GM19455 (cell line): ENCODE measurements at regions not wholly inside any gene's neighbourhood (a gene's known extent, or its start where the extent isn't known, plus 50 kb on each side); places are given as distances from the start of the nearest gene placed in this dataset.

ENCODE experiments used
- ATAC-seq: cut with Tn5 transposase; IDR thresholded peaks from one replicate; pipeline ENCODE4 v1.9.1; 2021; ENCODE audit not compliant: unreplicated experiment

DNA sequence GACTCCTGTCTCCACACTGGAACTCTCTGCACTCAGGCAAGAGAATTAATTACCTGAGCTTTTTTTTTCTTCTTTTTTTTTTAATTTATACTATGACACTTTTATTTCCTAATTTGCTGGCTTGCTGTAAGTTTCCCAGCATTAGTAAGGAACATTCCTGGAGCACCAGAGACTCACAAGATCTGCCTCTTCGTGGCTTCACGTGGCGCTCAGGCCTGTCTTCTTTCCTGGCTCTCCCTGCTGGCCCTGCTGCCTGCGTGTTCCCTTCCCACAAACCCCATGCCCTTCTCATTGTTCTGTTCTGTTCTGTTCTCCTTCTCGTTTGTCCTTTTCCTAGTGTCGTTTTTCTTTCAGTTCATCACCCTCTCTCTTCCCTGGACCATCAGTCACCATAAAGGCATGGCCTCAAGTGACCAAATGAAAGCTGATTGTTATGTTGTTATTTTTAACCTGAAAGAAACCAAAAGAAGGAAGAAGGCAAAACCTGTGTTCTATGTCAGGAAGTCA, 591.6 kb upstream of the PFKP start:
- no peak for ATAC-seq

DNA sequence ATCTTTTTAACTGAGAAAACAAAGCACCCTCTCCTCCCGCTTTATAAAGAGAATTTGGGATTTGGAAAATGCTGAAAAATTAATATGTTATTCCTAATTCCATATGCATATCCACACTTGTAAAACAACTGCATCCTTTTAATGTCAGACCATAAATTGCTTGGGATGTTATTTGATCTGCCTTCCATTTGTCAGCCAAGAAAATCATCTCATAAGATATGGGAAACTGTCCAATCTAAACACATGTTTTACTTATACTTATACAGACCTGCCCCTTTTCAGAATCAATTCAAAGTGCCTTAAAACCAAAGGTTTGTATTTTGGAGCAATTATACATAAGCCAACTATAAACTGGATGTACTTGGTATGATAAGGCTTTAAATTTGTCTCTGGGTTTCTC, 595.5 kb upstream of the PFKP start:
- ATAC-seq: no peak

DNA sequence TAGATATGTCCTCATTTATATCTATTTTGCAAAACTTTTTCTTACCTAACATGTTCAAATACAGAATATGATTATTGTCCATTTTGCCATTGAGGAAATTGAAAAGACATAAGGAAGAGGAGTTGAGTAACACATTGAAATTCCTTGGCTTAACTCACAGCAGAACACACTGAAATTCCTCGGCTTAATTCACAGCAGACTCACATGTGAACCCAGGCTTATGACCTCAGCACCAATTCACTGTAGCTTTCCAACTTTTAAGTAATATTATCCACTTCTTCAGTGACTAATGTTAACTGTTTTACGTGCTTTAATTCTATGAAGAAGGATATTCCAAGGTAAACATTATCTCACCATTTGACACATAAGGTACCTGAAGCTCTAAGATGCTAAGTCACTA, 597.5 kb upstream of the PFKP start:
- ATAC-seq: no peak

DNA sequence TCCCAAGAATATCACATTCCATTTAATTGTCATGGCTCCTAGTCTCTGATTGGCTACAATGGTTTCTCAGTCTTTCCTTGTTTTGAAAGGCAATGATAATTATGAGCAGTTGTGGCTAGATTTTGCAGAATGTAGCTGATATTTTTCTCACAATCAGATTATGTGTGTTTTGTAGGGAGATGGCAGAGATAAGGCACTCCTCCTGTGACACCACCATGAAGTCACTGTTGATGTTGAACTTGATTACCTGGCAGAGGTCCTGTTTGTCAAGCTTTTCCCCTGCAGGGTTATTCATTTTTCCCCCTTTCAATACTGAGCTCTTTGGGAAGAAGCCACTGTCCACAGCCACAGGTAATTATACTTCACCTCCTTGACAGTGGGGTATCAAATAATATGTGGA, 602.9 kb upstream of the PFKP start:
- no peak for ATAC-seq

DNA sequence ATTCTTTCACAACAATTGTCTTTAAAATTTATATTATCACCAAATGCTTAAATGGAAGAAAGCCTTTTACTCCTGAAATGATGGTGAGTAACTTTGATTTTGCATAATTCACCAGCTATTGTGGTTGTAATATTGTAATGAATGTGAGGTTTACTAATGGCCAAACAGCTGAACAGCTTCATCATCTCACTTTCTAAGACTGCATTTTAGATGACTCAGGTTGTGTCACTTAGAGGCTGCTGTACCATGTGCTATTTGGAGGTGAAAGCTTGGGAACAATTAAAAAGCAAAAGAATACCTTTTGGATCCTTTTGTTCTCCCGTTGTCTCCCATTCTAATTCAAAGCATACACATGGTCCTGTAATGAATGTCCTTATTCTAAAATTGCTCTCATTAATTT, 604.0 kb upstream of the PFKP start:
- no peak for ATAC-seq

DNA sequence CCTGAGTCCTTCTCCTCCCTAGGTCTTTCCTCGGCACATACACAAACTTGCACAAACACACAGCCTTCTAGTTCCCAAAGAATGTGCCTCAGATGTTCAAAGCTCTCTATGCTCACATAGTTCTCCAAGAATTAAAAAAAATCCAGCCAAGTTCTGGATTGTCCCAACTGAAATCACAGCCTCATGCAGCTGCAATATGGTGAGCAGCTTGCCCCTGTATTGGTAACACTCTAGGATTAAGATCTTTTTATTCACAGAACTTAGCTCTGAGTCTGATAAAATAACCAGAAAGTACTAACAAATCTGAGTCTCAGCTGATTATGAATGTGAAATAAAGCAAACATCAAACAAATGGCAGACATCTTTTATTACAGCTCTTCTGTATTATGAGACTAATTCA, 604.8 kb upstream of the PFKP start:
- ATAC-seq: no peak

DNA sequence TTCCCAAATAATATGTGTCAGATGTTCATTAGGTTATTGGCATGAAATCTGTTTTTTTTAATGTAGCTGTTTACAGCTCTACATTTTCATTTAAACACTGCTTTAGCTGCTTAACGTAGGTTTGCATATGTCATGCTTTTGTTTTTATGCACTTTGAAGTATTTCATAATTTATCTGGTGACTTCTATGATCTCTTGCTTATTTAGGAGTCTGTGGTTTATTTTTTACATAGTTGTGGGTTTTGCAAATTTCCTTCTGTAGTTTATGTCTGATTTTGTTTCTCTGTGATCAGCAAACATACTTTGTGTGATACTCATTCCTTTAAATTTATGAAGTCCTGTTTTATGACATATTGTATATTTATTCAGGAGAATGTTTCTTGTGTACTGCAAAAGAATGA, 606.5 kb upstream of the PFKP start:
- no peak for ATAC-seq

DNA sequence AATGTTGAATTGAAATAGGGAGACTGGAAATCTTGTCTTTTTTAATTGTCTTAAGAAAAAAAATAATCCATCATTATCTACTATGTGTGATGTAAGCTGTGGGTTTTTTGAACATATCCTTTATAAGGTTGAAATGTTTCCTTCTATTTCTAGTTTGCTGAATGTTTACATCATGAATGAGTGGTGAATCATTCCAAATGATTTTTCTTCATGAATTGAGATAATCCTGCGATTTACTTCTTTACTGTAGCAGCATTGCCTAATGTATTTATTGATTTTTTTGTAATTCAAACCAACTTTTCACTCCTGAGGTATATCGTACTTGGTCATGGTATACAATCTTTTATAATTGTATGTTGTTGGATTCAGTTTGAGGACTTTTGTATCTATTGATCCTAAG, 607.6 kb upstream of the PFKP start:
- ATAC-seq: no peak

DNA sequence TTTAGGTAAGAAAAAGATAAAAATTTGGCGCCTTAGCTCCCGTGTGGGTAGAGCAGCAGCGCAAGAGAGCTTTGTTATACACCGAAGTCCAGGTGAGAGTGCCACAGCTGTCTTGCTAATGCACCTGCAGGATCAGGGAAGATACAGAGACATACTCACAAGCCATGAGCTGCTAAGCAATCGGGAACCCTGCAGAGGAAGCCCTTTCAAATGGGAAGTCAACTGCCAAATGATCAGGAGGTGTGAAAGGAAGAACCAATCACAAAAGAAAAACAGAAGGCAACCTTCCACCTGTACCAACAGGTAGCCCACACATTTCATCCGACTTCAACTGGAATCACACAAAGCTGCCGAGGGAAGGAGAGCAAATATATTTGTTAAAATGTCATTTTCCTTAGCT, 610.5 kb upstream of the PFKP start:
- ATAC-seq: no peak

DNA sequence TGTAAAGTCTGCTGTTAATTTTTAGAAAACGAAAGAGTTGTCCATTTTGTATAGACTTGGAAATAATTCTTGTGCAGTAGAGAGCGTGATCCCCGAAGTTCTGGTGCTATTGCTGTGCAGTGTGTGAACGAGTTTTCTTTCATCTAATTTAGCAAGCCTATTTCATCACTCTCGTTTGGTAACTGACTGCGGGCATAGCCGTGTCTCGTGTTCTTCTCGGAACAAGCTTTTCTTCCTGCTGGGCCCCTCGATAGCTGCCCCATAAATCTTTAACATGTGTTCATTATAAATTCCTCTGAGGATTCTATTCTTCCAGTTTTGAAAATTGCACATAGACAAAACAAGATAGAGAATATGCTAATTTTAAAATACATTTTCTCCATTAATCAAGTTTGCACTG, 622.0 kb upstream of the PFKP start:
- ATAC-seq: no peak

DNA sequence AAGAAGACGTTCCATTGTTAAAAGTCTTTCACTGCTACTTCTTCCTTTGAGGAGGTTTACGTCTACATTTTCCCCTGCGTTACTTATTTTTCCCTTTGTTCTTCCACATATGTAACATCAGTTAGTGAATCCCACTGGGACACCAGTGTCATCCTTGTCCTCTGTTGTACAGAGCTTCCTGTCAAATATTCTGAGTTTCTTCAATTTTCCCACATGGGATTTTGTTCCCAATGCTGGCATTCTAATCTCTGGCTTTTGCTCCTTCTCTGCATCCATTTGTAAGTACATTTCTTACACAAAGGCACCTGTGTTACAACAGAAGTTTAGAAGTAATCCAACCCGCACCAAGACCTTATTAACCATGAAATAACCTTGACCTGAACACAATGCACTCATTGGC, 627.4 kb upstream of the PFKP start:
- ATAC-seq: no peak

DNA sequence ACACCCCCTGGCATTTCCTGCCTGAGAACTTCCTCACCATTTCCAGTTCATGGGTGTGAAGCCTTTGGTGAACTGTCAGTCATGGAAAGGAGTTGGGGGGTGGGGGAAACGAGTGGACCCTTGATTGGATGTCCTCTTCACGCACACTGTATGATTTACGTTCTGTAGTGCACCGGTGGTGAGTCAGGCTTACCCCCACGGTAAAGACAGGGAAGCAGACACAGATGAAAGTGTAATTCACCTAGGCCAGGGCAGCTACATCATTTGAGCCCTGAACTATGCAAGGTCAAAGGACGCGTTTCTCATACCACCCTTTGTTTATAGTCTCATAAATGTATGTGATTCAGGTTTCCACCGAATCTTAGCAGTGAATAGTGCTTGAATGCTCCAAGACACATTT, 628.3 kb upstream of the PFKP start:
- no peak for ATAC-seq

DNA sequence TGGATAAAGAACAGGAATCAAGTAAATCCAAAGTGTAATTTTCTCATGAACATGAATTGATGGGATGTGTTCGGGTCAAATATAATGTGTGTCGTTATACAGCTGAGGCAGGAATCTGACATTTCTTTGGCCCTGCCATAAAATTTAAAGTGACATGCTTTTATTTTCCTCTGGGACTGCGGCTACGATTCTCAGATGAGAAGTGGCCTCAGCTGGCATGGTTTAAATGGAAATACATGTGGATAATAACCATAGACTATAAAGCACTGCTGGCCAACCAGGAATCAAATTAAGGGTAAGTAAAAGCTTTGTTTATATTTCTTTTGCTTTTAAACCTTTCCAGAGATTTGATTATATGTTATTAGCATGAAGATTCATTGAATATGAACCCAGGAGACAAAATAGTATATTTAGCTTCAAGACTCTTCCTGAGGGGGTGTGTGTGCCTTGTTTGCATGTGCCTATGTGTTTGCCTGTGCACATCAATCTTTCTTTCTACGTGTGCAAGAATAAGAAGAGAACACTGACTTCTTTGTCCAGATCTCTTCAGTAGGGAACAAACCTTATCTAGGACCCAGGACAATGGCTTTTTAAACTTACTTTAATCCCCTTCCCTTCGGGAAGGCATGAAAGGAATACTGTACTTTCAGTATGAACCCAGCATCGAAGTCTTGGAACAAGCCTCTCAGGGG, 629.0 kb upstream of the PFKP start:
- no peak for ATAC-seq

DNA sequence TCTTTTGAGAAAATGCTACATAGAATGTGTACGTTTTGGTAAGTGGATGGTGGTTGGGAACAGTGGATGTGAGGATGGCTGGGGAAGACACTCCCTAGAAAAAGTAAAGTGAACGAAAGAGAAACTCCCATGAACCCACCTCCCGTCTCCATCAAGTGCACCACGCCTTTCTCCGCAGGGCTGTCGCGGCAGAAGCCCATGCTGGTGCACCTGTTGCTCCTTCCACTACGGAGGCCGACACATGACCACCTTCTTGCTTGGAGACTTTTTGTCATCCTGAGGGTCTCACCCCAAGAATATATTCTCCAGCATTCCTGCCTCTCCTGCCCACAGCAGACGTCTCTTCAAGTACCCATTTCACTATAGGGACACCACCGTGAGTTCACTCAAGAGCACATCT, 630.4 kb upstream of the PFKP start:
- no peak for ATAC-seq

DNA sequence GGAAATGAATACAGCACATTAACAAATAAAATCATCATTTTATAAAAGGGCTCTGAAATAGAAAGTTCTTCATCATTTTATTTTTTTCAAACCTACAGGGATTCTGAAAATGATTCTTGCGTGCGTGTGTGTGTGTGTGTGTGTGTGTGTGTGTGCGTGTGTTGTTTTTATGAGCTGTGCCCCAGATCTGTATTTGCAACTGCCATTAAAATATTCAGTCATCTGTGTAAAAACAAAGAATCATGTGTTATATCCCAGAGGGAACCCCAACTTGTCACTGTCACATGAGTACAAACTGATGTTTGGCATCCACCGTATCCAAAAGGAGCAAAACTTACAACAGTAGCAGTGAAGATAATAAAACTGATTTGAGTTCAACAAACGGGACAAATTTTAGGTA, 635.4 kb upstream of the PFKP start:
- no peak for ATAC-seq

DNA sequence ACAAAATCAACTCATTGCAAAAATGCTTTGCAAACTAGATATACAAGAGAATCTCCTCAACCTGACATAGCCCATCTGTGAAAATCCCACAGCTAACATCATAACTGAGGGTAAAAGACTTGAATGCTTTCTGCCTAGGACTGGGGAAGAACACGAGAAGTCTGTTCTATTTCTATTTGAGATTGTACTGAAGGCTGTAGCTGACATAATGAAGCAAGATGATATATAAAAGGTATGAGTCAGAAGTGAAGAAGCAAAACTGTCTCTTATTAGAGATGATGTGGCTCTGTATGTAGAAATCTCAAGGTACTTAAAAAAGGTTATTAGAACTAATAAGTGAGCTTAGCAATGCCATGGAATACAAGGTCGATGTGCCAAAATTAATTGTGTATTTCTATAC, 639.9 kb upstream of the PFKP start:
- no peak for ATAC-seq

DNA sequence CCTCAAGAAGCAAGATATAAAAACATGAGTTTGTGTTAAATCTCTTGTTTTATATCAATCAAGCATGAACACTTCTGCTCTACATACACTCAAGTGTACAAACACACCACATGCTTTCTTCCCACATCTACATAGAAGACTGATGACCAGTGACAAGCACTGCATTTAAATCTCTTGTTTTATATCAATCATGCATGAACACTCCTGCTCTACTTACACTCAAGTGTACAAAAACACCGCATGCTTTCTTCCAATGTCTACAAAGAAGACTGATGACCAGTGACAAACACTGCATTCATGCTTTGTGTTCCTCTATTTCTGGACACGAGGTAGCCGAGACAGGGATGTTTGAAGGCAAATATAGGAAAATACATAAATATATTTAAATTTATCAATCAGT, 642.0 kb upstream of the PFKP start:
- no peak for ATAC-seq

DNA sequence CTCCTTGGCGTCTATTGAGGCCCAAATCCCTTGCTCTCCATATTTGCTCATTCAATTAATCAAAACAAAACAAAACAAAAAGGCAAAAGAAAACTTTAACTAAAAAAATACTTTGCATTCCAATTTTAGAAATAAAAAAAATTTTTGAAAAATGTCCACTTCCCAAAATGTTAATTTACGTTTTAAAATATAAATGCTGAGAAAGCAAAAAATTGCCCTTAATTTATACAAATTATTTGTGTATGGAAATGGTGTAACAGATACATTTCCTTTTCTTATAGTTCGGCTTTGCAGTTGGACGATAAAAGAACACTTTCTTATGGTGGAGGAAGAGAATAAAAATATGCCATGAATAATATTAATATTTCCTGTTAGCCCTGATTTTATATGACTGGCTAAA, 652.8 kb upstream of the PFKP start:
- ATAC-seq: no peak

DNA sequence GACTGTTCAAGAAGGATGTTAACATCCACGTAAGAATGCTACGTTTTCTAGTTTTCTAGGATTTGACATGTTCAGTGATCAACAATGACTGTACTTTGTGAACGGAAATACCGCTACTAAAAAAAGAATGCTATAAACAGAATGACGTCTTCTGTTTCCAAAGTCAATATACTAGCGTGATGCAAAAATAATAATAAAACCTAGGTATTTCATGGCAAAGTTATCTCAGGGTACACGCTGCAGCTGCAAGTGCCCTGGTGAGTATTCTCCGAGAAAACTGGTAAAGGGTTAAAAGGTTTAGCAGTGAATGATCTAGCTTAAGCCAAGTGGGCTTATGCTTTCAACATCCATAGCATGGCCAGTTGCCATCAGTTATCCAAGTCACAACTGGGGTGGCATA, 653.3 kb upstream of the PFKP start:
- ATAC-seq: no peak

DNA sequence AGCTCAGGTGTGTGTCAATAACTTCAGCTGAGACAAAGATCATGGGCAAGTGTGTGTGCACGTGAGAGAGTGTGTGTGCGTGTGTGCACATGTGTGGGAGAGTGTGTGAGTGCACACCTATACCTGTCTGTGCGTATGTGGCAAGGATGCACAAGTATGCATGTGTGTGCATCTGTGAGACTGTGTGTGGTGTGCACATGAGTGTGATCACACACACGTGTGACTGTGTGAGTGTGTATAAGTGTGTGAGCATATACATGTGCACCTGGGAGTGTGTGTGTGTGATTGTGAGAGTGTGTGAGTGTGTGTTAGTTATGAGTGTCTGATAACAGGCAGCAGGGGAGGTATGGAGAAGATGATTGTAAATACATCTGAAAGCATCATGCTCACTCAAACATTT, 657.3 kb upstream of the PFKP start:
- no peak for ATAC-seq

DNA sequence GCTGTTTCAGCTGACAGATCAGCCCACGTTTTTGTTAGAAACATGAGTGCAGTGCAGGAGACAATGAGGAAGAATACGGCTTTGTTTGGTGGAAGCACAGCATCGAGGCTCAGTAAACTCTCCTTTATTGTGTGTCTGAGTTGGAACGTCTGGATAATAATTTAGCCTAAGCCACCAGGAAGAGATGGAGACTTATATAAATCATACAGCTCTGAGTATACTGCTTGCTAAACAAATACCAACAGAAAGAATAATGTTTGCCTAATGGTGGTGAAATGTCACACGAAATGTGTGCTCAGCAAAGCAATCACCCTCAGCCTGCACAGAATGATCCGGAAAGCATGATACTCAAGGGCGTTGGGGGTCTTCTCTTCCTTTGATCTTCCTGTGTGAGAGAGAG, 664.1 kb upstream of the ADARB2 start:
- no peak for ATAC-seq

DNA sequence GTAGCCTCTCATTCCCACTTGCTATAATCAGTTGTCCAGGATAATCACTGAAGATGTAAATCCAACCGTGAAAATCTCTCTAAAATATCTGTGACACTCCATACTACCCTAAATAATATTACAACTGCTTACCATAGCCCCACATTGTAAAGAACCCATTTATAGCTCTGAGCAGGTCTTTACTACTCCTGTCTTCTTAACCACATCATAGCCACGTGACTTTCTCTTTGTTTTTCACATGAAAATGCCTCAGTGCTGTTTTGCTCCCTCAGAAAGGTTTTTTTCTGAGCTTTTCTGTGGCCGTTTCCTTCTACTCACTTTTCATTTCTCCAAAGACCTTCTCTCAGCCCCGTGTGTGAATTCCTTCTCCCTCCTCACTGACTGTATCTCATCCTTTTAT, 662.2 kb upstream of the ADARB2 start:
- no peak for ATAC-seq

DNA sequence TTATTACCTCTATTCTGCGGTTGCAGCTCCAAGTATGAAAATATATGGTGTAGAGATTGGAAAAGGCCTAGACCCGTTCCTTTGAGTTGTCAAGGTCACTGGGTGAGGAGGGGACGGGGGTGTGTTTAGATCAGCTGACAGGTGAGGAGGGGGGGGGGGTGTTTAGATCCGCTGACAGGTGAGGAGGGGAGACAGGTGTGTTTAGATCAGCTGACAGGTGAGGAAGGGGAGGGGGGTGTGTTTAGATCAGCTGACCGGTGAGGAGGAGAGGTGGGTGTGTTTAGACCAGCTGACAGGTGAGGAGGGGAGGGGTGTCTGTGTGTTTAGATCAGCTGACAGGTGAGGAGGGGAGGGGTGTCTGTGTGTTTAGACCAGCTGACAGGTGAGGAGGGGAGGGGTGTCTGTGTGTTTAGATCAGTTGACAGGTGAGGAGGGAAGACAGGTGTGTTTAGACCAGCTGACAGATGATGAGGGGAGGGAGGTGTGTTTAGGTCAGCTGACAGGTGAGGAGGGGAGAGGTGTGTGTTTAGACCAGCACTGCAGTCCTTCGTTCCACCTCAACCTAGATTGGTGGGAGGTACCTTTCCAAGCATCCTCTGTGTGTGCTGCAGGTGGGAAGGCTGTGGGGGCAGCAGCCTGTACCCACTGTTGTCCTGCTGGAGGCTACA, 655.0 kb upstream of the ADARB2 start:
- no peak for ATAC-seq
